GM12878 (cell line): ENCODE measurements at regions not wholly inside any gene's neighbourhood (a gene's known extent, or its start where the extent isn't known, plus 50 kb on each side); places are given as distances from the start of the nearest gene placed in this dataset.

ENCODE experiments used
- ATAC-seq: fragments of 200-7000 bp; cut with Tn5 transposase; 3 replicates; pipeline ENCODE4 v1.9.1; 2020; ENCODE audit warnings: mild to moderate bottlenecking, moderate library complexity
- BruUV-seq: library from RNA; stranded (reverse); fragments of 400-500 nt; replicated peaks from 2 replicates; lab custom pipeline; 2021; lab: Mats Ljungman, UMichigan
- CTCF ChIA-PET: fragments of 300-600 bp; sonication (Branson Sonifier 250); formaldehyde crosslinking; extraction: SDS; loops from one replicate; lab custom pipeline; 2021; ENCODE audit warnings: inconsistent platforms; lab: Yijun Ruan, JAX
- POLR2A ChIA-PET: fragments of 350-600 bp; formaldehyde crosslinking; extraction: SDS; loops from one replicate; lab custom pipeline; 2021; ENCODE audit warnings: inconsistent platforms; lab: Charles Lee
- RAD21 ChIA-PET: fragments of 300-600 bp; sonication (Branson Sonifier 250); formaldehyde crosslinking; loops from one replicate; lab custom pipeline; 2023; ENCODE audit warnings: antibody characterized with exemption; ENCODE audit not compliant: unreplicated experiment; lab: Charles Lee
- SMC1A ChIA-PET: fragments of 300-600 bp; sonication (Branson Sonifier 250); formaldehyde crosslinking; loops from one replicate; lab custom pipeline; 2023; ENCODE audit not compliant: unreplicated experiment, uncharacterized antibody; lab: Charles Lee
- DNase-seq: peaks from one replicate; pipeline ENCODE4 v3.0.0-alpha.2; 2011; ENCODE audit warnings: low read depth, low spot score
- FAIRE-seq: peaks from 3 replicates; lab custom pipeline; 2011; peaks lifted over from hg19 to GRCh38; lab: Jason Lieb, UNC
- H2AFZ ChIP-seq: 2 replicates; pipeline ENCODE4 v1.6.0; 2011; ENCODE audit warnings: low read depth, low read length, control low read depth; ENCODE audit not compliant: control insufficient read depth
- H3K27ac ChIP-seq: 2 replicates; pipeline ENCODE4 v1.5.1; 2011; ENCODE audit warnings: control low read depth; ENCODE audit not compliant: control insufficient read depth, insufficient read depth
- H3K27me3 ChIP-seq, 2 experiments: replicated peaks in 1 of 2; 2 replicates each; pipeline versions ENCODE4 v1.6.0 to v1.6.1; 2011; ENCODE audit warnings: low read length in 1 of 2; ENCODE audit not compliant: control insufficient read depth in 2 of 2, insufficient read depth in 2 of 2
- H3K36me3 ChIP-seq, 2 experiments: 2 replicates each; pipeline ENCODE4 v1.5.1; 2011; ENCODE audit warnings: low read length in 1 of 2; ENCODE audit not compliant: control insufficient read depth in 2 of 2, insufficient read depth in 2 of 2
- H3K4me1 ChIP-seq: 2 replicates; pipeline ENCODE4 v1.6.1; 2011; ENCODE audit warnings: mild to moderate bottlenecking, low read length, moderate library complexity, mixed read lengths; ENCODE audit not compliant: control insufficient read depth, insufficient read depth
- H3K4me2 ChIP-seq: 2 replicates; pipeline ENCODE4 v1.6.0; 2011; ENCODE audit warnings: control low read depth; ENCODE audit not compliant: control insufficient read depth, insufficient read depth
- H3K4me3 ChIP-seq: fragments of 200-600 bp; sonication (generic); 2 replicates; pipeline ENCODE4 v1.5.1; 2016
- H3K79me2 ChIP-seq: 2 replicates; pipeline ENCODE4 v1.6.0; 2011; ENCODE audit warnings: low read length; ENCODE audit not compliant: control insufficient read depth, insufficient read depth
- H3K9ac ChIP-seq: 2 replicates; pipeline ENCODE4 v1.8.0; 2011; ENCODE audit warnings: low read length, control low read depth, mixed read lengths; ENCODE audit not compliant: control insufficient read depth, insufficient read depth
- H3K9me3 ChIP-seq: replicated peaks from 3 replicates; pipeline ENCODE4 v1.5.1; 2011; ENCODE audit warnings: mild to moderate bottlenecking, low read length; ENCODE audit not compliant: control insufficient read depth, insufficient read depth
- H4K20me1 ChIP-seq: 2 replicates; pipeline ENCODE4 v1.6.0; 2011; ENCODE audit not compliant: control insufficient read depth, insufficient read depth
- BRCA1 ChIP-seq: IDR thresholded peaks from 2 replicates; pipeline ENCODE4 v1.6.1; 2011; ENCODE audit warnings: low read depth, low read length, improper control_type of control experiment
- EED ChIP-seq: sonication (generic); IDR thresholded peaks from 2 replicates; pipeline ENCODE4 v1.6.1; 2016; ENCODE audit warnings: antibody characterized with exemption, low read depth
- IRF5 ChIP-seq: fragments of 450-650 bp; IDR thresholded peaks from 2 replicates; pipeline ENCODE4 v1.6.1; 2017; ENCODE audit warnings: borderline replicate concordance
- RFX5 ChIP-seq: IDR thresholded peaks from 2 replicates; pipeline ENCODE4 v1.6.1; 2011; ENCODE audit warnings: low read depth, low read length, improper control_type of control experiment
- SMAD5 ChIP-seq: IDR thresholded peaks from 2 replicates; pipeline ENCODE4 v1.6.1; 2016; ENCODE audit warnings: antibody characterized with exemption, low read depth
- SMC3 ChIP-seq: IDR thresholded peaks from 2 replicates; pipeline ENCODE4 v1.6.1; 2011; ENCODE audit warnings: low read length, improper control_type of control experiment, borderline replicate concordance
- SRF ChIP-seq, 2 experiments: IDR thresholded peaks; 2 replicates each; pipeline ENCODE4 v1.6.1; 2011; ENCODE audit warnings: low read depth in 2 of 2, low read length in 2 of 2, mild to moderate bottlenecking in 1 of 2, moderate library complexity in 1 of 2
- STAT3 ChIP-seq: IDR thresholded peaks from 2 replicates; pipeline ENCODE4 v1.6.1; 2011; ENCODE audit warnings: low read depth, low read length, improper control_type of control experiment
- TCF12 ChIP-seq: IDR thresholded peaks from 2 replicates; pipeline ENCODE4 v1.6.1; 2011; ENCODE audit warnings: low read depth, mild to moderate bottlenecking, low read length
- TCF3 ChIP-seq: IDR thresholded peaks from 2 replicates; pipeline ENCODE4 v1.6.1; 2012; ENCODE audit warnings: low read depth, mild to moderate bottlenecking, low read length, borderline replicate concordance; ENCODE audit not compliant: insufficient read depth
- TCF7 ChIP-seq: IDR thresholded peaks from 2 replicates; pipeline ENCODE4 v1.6.1; 2014; ENCODE audit warnings: antibody characterized with exemption, borderline replicate concordance
- ZBTB11 ChIP-seq: fragments of 450-650 bp; formaldehyde crosslinking; IDR thresholded peaks from 2 replicates; pipeline ENCODE4 v1.5.0; 2022; ENCODE audit warnings: mild to moderate bottlenecking, missing genetic modification characterization
- ZZZ3 ChIP-seq: IDR thresholded peaks from 2 replicates; pipeline ENCODE4 v1.6.1; 2011; ENCODE audit warnings: low read depth; ENCODE audit not compliant: control insufficient read depth, insufficient read length
- WGBS: methylation state at CpG from one replicate; pipeline ENCODE4 v1.1.6; 2016; ENCODE audit warnings: low lambda C conversion rate; ENCODE audit not compliant: insufficient replicate concordance, insufficient coverage; ENCODE audit errors: missing lambda C conversion rate; 5-methylcytosine and 5-hydroxymethylcytosine counted together
- in situ Hi-C: fragments of 300-500 bp; cut with MboI; formaldehyde crosslinking; loops from 9 replicates; pipeline ENCODE4 v1.14.3; 2018; ENCODE audit warnings: mixed read lengths
- intact Hi-C: fragments of 100-400 bp; cut with micrococcal nuclease; formaldehyde crosslinking; loops from one replicate; pipeline ENCODE4 v1.14.2; 2022; ENCODE audit not compliant: unreplicated experiment

- 0% methylated on average over 3 of the region's 3 CpGs for WGBS
- intact Hi-C loops: no loop called here
- FAIRE-seq: no peak
Observed at GRCh38 chr9:17075758-17076485, 58.9 kb upstream of the CNTLN start.

More at GRCh38 chr9:17075758-17076485, 58.9 kb upstream of the CNTLN start:
- H3K9me3 ChIP-seq: no peaks in the 10 kb centered on the region
- H3K36me3 ChIP-seq: no peaks in the 10 kb centered on the region
- no peak overlapping the region for H3K9ac ChIP-seq
- in situ Hi-C loops: no loop called here
- no peak overlapping the region for H3K4me2 ChIP-seq
- ATAC-seq (peak; percentile 55), DNase-seq (no peak)
- no peaks in the 10 kb centered on the region for H3K79me2 ChIP-seq
- ChIA-PET SMC1A (interaction anchor here (0.8 kb wide), 1 partner anchor 39 kb away, joined by 3 read pairs; no protein-coding TSS in a partner anchor), RAD21 (no interaction called here), POLR2A (no interaction called here), CTCF (no interaction called here)
- H3K4me1 ChIP-seq: no peaks in the 10 kb centered on the region
- no peaks in the 10 kb centered on the region for H3K27me3 ChIP-seq
- no peak for TF ChIP-seq ZBTB11 (CRISPR knock-in tag)
- no peak for TF ChIP-seq SMC3
- no peak for TF ChIP-seq TCF3
- TF ChIP-seq SMAD5: no peak
- no peak for TF ChIP-seq BRCA1
- TF ChIP-seq SRF (IDR thresholded peaks at IDR 0.05; ENCODE audit: low read depth in 2 of 2, low read length in 2 of 2): no peak
- no peak for TF ChIP-seq TCF7
- no peak for TF ChIP-seq ZZZ3
- no peak for TF ChIP-seq TCF12
- no peak for TF ChIP-seq EED
- TF ChIP-seq STAT3: no peak
- TF ChIP-seq RFX5: no peak
- no peak for TF ChIP-seq IRF5
- BruUV-seq: no TSS peak
- no peak overlapping the region for H3K27ac ChIP-seq
- H3K4me3 ChIP-seq: no peak overlapping the region
- no peaks in the 10 kb centered on the region for H4K20me1 ChIP-seq
- H2AFZ ChIP-seq: no peak overlapping the region
